ENCODE measurements at regions not wholly inside any gene's neighbourhood (a gene's known extent, or its start where the extent isn't known, plus 50 kb on each side); places are given as distances from the start of the nearest gene placed in this dataset.

DNA sequence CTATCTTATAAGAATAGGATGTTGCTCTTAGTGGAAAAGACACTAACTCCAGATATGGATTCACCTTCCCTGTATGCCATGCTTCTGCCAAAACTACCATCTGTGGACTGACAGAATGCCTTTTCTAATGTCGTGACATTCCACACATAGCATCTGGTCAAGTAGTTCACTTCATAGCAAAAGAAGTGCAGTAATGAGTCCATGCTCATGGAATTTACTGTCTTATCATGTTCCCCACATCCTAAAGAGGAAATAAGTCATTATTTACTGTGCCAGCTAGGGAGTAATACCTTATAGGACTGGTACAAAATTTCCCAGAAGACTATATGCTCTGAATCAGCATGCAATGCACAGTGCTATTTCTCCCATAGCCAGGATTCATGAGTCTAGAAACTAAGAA is 562.4 kb downstream of the TLL1 start:
- TF ChIP-seq, protein P1, sequence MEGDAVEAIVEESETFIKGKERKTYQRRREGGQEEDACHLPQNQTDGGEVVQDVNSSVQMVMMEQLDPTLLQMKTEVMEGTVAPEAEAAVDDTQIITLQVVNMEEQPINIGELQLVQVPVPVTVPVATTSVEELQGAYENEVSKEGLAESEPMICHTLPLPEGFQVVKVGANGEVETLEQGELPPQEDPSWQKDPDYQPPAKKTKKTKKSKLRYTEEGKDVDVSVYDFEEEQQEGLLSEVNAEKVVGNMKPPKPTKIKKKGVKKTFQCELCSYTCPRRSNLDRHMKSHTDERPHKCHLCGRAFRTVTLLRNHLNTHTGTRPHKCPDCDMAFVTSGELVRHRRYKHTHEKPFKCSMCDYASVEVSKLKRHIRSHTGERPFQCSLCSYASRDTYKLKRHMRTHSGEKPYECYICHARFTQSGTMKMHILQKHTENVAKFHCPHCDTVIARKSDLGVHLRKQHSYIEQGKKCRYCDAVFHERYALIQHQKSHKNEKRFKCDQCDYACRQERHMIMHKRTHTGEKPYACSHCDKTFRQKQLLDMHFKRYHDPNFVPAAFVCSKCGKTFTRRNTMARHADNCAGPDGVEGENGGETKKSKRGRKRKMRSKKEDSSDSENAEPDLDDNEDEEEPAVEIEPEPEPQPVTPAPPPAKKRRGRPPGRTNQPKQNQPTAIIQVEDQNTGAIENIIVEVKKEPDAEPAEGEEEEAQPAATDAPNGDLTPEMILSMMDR (IDR thresholded peaks at IDR 0.05), result no peak
- TF ChIP-seq EZH2 (IDR thresholded peaks at IDR 0.05) (no peak), EZH2phosphoT487 (IDR thresholded peaks at IDR 0.05) (no peak)
